ENCODE measurements at regions not wholly inside any gene's neighbourhood (a gene's known extent, or its start where the extent isn't known, plus 50 kb on each side); places are given as distances from the start of the nearest gene placed in this dataset.

DNA sequence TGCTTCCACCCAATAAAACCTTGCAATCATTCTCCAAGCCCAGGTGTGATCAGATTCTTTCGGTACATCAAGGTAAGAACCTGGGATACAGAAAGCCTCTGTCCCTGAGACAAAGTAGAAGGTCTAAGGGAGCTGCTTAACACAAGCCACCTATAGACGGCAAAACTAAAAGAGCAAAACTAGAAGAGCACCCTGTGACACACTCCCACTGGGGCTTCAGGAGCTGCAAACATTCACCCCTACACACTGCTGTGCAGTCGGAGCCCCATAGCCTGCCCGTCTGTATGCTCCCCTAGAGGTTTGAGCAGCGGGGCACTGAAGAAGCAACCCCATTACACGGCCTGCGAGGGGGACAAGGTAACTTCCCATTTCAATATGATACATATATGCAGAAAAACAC lies 179.6 kb upstream of the CDH9 start:
- Histone ChIP-seq H3K4me1 (no peaks in the 10 kb centered on the region), H3K27ac (no peak overlapping the region), H3K9me3 (no peaks in the 10 kb centered on the region), H3K4me3 (no peak overlapping the region), H3K27me3 (no peaks in the 10 kb centered on the region), H3K36me3 (no peaks in the 10 kb centered on the region)
- no peak for DNase-seq (ENCODE audit: low spot score)
- TF ChIP-seq, protein P1, sequence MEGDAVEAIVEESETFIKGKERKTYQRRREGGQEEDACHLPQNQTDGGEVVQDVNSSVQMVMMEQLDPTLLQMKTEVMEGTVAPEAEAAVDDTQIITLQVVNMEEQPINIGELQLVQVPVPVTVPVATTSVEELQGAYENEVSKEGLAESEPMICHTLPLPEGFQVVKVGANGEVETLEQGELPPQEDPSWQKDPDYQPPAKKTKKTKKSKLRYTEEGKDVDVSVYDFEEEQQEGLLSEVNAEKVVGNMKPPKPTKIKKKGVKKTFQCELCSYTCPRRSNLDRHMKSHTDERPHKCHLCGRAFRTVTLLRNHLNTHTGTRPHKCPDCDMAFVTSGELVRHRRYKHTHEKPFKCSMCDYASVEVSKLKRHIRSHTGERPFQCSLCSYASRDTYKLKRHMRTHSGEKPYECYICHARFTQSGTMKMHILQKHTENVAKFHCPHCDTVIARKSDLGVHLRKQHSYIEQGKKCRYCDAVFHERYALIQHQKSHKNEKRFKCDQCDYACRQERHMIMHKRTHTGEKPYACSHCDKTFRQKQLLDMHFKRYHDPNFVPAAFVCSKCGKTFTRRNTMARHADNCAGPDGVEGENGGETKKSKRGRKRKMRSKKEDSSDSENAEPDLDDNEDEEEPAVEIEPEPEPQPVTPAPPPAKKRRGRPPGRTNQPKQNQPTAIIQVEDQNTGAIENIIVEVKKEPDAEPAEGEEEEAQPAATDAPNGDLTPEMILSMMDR (IDR thresholded peaks at IDR 0.05): no peak

DNA sequence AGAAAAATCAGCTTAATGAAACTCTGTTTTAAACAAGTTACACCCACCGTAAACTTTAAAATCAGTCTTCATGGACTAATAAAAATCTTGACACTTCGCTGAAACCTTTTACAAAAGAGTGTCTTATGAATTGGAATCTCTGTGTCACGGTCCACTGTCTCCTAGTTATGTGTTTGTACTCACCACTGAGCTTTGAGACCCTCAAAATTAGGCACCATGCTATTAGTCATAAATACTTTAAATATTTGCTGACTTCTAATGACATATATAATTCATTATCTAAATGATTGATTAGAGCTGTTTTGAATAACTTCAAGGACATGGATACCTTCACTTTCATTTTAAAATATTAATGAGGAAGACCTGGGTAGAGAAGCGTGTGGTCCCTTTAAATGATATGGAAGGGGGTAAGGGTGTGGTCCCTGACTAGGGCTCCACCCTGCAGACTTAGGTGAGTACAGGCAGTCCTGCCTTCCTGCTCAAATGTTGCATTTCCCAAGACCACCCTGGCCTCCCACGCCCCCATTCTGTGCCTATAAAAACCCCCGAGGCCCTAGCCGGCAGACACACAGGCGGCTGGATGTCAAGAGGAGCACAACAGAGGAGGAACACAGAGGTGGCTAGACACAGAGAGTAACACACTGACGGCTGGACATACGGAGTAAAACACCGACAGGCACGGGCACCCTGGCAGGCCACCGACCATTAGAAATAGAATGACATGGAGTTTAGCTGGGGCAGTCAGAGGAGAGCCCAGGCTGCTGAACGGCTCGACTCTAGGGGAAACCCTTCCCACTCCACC lies 179.0 kb upstream of the CDH9 start:
- Histone ChIP-seq H3K4me3 (no peak overlapping the region), H3K27ac (no peak overlapping the region), H3K27me3 (no peaks in the 10 kb centered on the region), H3K4me1 (no peaks in the 10 kb centered on the region), H3K36me3 (no peaks in the 10 kb centered on the region), H3K9me3 (no peaks in the 10 kb centered on the region)
- TF ChIP-seq, protein P1 (IDR thresholded peaks at IDR 0.05): no peak
- no peak for DNase-seq (ENCODE audit: low spot score)

DNA sequence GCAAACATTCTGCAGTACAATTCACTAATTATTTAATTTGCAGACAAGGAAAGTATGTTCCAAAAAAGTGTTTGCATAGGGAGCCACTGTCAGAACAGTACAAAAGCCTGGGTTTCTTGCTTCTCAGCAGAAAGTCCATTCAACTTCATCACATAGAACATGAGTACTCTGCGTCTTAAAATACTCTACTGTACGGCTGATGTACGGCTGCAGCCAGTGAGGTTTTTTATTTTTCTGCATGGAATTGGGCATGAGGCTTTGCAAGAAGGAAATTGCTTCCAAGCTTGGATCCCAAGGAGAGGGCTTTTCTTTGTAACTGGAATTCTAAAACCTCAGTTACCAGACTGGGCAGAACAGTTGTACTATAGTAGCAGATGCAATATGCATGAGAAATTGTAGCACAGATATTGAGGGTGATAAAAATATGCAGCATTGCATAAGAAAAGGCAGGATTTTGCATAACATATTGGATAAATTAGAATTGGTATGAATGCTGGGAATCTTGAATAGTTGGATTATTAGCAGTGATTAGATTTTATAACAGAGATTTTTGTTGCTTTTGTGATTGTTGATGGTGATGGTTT lies 178.1 kb upstream of the CDH9 start:
- no peaks in the 10 kb centered on the region for H3K4me1 ChIP-seq
- H3K4me3 ChIP-seq: no peak overlapping the region
- DNase-seq (ENCODE audit: low spot score): no peak
- TF ChIP-seq, protein P1 (IDR thresholded peaks at IDR 0.05): no peak
- no peaks in the 10 kb centered on the region for H3K9me3 ChIP-seq
- no peak overlapping the region for H3K27ac ChIP-seq
- H3K27me3 ChIP-seq: no peaks in the 10 kb centered on the region
- H3K36me3 ChIP-seq: no peaks in the 10 kb centered on the region

DNA sequence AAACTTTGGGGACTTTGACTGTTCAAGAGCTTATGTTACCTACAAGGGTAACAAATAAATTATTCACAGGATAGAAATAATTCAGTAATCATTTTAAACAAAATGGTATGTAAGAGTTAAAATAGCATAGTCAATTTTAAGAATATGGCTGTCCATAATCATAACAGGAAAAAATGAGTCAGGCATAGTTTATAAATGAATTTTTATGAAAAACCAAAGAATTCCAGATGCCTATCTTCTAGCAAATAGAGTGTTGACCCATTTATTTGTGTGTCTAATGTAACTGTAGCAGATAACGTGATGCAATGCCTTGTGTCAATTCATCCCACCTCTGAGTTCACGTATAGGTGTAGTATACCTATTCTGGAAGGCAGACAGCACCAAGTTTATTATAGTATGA lies 169.7 kb upstream of the CDH9 start:
- Histone ChIP-seq H3K36me3 (no peaks in the 10 kb centered on the region), H3K4me1 (no peaks in the 10 kb centered on the region), H3K27me3 (no peaks in the 10 kb centered on the region), H3K4me3 (no peak overlapping the region), H3K27ac (no peak overlapping the region), H3K9me3 (peaks cover 0 to 18% of the 10 kb centered on the region in 2 donors)
- DNase-seq (ENCODE audit: low spot score): no peak
- TF ChIP-seq, protein P1 (IDR thresholded peaks at IDR 0.05): no peak

DNA sequence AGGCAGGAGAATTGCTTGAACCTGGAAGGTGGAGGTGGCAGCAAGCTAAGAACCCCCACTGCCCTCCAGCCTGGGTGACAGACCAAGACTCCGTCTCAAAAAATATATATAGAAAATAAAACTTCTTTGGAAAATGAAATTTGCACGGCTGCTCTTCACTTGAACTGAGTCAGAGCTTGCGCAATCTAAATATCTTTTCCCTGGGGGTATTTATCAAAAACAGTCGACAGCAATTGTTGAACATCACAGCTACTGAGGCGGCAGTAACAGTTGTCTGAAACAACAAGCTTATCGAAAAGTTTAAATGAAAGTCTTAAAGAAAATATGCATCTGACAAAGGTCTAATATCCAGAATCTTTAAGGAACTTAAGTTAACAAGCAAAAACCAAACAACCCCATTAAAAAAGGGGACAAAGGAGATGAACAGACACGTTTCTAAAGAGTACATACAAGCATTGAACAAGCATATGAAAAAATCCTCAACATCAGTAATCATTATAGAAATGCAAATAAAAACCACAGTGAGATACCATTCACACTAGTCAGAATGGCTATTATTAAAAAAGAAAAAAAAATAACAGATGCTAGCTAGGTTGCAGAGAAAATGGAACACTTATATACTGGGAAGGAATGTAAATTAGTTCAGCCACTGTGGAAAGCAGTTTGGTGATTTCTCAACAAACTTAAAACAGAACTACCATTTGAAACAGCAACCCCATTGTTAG lies 153.6 kb upstream of the CDH9 start:
- Histone ChIP-seq H3K27me3 (no peaks in the 10 kb centered on the region), H3K9me3 (no peaks in the 10 kb centered on the region), H3K4me1 (no peaks in the 10 kb centered on the region), H3K36me3 (no peaks in the 10 kb centered on the region), H3K27ac (no peak overlapping the region), H3K4me3 (no peak overlapping the region)
- DNase-seq (ENCODE audit: low spot score): no peak
- TF ChIP-seq, protein P1 (IDR thresholded peaks at IDR 0.05): no peak
